Immature natural killer cell (primary cell): ENCODE measurements at regions not wholly inside any gene's neighbourhood (a gene's known extent, or its start where the extent isn't known, plus 50 kb on each side); places are given as distances from the start of the nearest gene placed in this dataset.
A peak's percentile ranks its signal among the peaks of the same experiment; 100 is the strongest.

Source experiments
- DNase-seq, 3 donors: peaks; one replicate each; pipeline ENCODE4 v3.0.0; 2022; ENCODE audit warnings: mixed read lengths in 1 of 3
- H3K27ac Mint-ChIP-seq, 6 donors: one replicate each; pipeline ENCODE4 v1.8.0; 2020; ENCODE audit warnings: mixed read lengths in 6 of 6, mild to moderate bottlenecking in 5 of 6, inconsistent platforms in 4 of 6, moderate library complexity in 3 of 6
- H3K27me3 Mint-ChIP-seq, 3 donors: one replicate each; pipeline ENCODE4 v1.8.0; 2020 to 2021; ENCODE audit warnings: low read depth in 3 of 3, mild to moderate bottlenecking in 3 of 3, mixed read lengths in 3 of 3, moderate library complexity in 3 of 3, inconsistent platforms in 1 of 3
- H3K36me3 Mint-ChIP-seq, 3 donors: one replicate each; pipeline ENCODE4 v1.8.0; 2020; ENCODE audit warnings: mixed read lengths in 3 of 3, inconsistent platforms in 2 of 3, mild to moderate bottlenecking in 2 of 3
- H3K4me1 Mint-ChIP-seq, 2 donors: one replicate each; pipeline ENCODE4 v1.8.0; 2020; ENCODE audit warnings: inconsistent platforms in 2 of 2, mild to moderate bottlenecking in 2 of 2, mixed read lengths in 2 of 2, moderate library complexity in 1 of 2
- H3K4me3 Mint-ChIP-seq, 5 donors: one replicate each; pipeline ENCODE4 v1.8.0; 2020; ENCODE audit warnings: mild to moderate bottlenecking in 5 of 5, mixed read lengths in 5 of 5, inconsistent platforms in 3 of 5, moderate library complexity in 3 of 5
- H3K9me3 Mint-ChIP-seq, 6 donors: one replicate each; pipeline ENCODE4 v1.8.0; 2020; ENCODE audit warnings: mild to moderate bottlenecking in 6 of 6, mixed read lengths in 6 of 6, inconsistent platforms in 4 of 6, moderate library complexity in 3 of 6

GRCh38 chr11:119537306-119538253 lies 114.6 kb upstream of the THY1 start:
- Mint-ChIP-seq H3K9me3 (no peaks in the 10 kb centered on the region), H3K27me3 (peaks cover 0 to 11% (median 4%) of the 10 kb centered on the region in 3 donors), H3K36me3 (no peaks in the 10 kb centered on the region), H3K27ac (no peak overlapping the region), H3K4me3 (no peak overlapping the region), H3K4me1 (no peaks in the 10 kb centered on the region)
- DNase-seq = no peak

DNA sequence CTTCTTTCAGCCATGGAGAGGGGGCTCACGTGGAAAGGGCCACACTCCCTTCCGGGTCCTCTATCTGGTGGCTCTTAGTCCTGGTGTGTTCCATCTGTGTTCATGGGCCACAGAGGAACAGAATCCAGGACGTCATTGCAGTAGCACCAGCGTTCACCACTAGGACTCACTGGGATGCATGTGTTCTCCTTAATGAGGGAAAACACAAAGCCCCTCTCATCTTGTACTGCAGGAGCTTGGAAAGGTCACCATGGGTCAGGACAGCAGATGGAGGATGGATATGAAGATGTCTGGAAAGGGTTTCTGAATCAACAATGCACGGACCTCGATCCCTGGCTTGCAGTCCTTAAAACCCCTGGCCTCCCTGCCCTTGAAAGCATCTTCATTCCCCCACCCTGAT lies 113.8 kb upstream of the THY1 start:
- H3K27ac Mint-ChIP-seq = no peak overlapping the region
- no peak for DNase-seq
- H3K36me3 Mint-ChIP-seq = no peaks in the 10 kb centered on the region
- H3K4me3 Mint-ChIP-seq = no peak overlapping the region
- no peaks in the 10 kb centered on the region for H3K4me1 Mint-ChIP-seq
- peaks cover 0 to 11% (median 4%) of the 10 kb centered on the region in 3 donors for H3K27me3 Mint-ChIP-seq
- no peaks in the 10 kb centered on the region for H3K9me3 Mint-ChIP-seq

GRCh38 chr11:119533921-119534736 lies 111.2 kb upstream of the THY1 start:
- no peak overlapping the region for H3K4me3 Mint-ChIP-seq
- H3K9me3 Mint-ChIP-seq = no peaks in the 10 kb centered on the region
- H3K4me1 Mint-ChIP-seq = no peaks in the 10 kb centered on the region
- H3K27ac Mint-ChIP-seq = no peak overlapping the region
- peaks cover 0 to 9% (median 8%) of the 10 kb centered on the region in 3 donors for H3K27me3 Mint-ChIP-seq
- no peaks in the 10 kb centered on the region for H3K36me3 Mint-ChIP-seq
- DNase-seq = peak in 2 of 3 donors; percentile 21 to 31

DNA sequence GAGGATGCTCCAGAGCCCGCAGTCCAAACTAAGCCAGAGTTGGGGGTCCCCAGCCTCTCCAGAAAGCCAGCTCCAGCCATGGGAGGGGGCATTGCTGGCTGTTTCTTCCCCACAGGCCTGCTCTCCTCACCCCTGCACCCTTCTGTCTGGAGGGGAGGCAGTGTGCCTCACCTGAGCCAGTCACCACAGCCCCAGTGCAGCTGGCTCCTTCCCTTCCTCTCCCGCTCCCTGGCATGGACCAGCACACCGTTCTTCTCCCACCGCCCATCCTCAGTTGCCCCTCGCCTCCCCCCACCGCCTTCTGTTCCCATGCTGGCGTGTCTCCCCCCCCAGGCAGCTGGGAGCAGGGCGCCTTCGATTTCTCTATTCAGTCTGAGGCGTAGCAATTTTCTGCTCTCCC lies 110.5 kb upstream of the THY1 start:
- no peaks in the 10 kb centered on the region for H3K4me1 Mint-ChIP-seq
- H3K9me3 Mint-ChIP-seq = no peaks in the 10 kb centered on the region
- DNase-seq = no peak
- no peak overlapping the region for H3K27ac Mint-ChIP-seq
- H3K36me3 Mint-ChIP-seq = no peaks in the 10 kb centered on the region
- peaks cover 0 to 9% (median 8%) of the 10 kb centered on the region in 3 donors for H3K27me3 Mint-ChIP-seq
- H3K4me3 Mint-ChIP-seq = no peak overlapping the region

GRCh38 chr11:119532551-119532950 lies 109.6 kb upstream of the THY1 start:
- Mint-ChIP-seq H3K4me1 (no peaks in the 10 kb centered on the region), H3K27ac (no peak overlapping the region), H3K27me3 (peaks cover 0 to 8% (median 6%) of the 10 kb centered on the region in 3 donors), H3K9me3 (no peaks in the 10 kb centered on the region), H3K36me3 (no peaks in the 10 kb centered on the region), H3K4me3 (no peak overlapping the region)
- DNase-seq = no peak

- Mint-ChIP-seq H3K36me3 (no peaks in the 10 kb centered on the region), H3K27ac (no peak overlapping the region), H3K27me3 (peaks cover 0 to 8% (median 4%) of the 10 kb centered on the region in 3 donors), H3K4me3 (no peak overlapping the region), H3K4me1 (no peaks in the 10 kb centered on the region), H3K9me3 (no peaks in the 10 kb centered on the region)
- no peak for DNase-seq
Measured at GRCh38 chr11:119531623-119532022, 108.7 kb upstream of the THY1 start.

- DNase-seq = no peak
- Mint-ChIP-seq H3K4me3 (no peak overlapping the region), H3K9me3 (no peaks in the 10 kb centered on the region), H3K27ac (no peak overlapping the region), H3K36me3 (no peaks in the 10 kb centered on the region), H3K4me1 (no peaks in the 10 kb centered on the region), H3K27me3 (peaks cover 0 to 7% (median 4%) of the 10 kb centered on the region in 3 donors)
Measured at GRCh38 chr11:119531056-119531455, 108.1 kb upstream of the THY1 start.

- no peak for DNase-seq
- no peak overlapping the region for H3K4me3 Mint-ChIP-seq
- H3K27ac Mint-ChIP-seq = no peak overlapping the region
- H3K27me3 Mint-ChIP-seq = peaks cover 0 to 3% (median 2%) of the 10 kb centered on the region in 3 donors
- H3K4me1 Mint-ChIP-seq = no peaks in the 10 kb centered on the region
- H3K9me3 Mint-ChIP-seq = no peaks in the 10 kb centered on the region
- H3K36me3 Mint-ChIP-seq = no peaks in the 10 kb centered on the region
Measured at GRCh38 chr11:119530509-119530908, 107.5 kb upstream of the THY1 start.

GRCh38 chr11:119529936-119530335 lies 107.0 kb upstream of the THY1 start:
- Mint-ChIP-seq H3K4me3 (no peak overlapping the region), H3K27me3 (peaks cover 0 to 3% (median 2%) of the 10 kb centered on the region in 3 donors), H3K4me1 (no peaks in the 10 kb centered on the region), H3K27ac (no peak overlapping the region), H3K9me3 (no peaks in the 10 kb centered on the region), H3K36me3 (no peaks in the 10 kb centered on the region)
- no peak for DNase-seq

GRCh38 chr11:119529063-119529845 lies 106.3 kb upstream of the THY1 start:
- DNase-seq = no peak
- H3K4me1 Mint-ChIP-seq = no peaks in the 10 kb centered on the region
- no peaks in the 10 kb centered on the region for H3K9me3 Mint-ChIP-seq
- H3K27ac Mint-ChIP-seq = no peak overlapping the region
- H3K4me3 Mint-ChIP-seq = no peak overlapping the region
- no peaks in the 10 kb centered on the region for H3K36me3 Mint-ChIP-seq
- peaks cover 0 to 3% (median 2%) of the 10 kb centered on the region in 3 donors for H3K27me3 Mint-ChIP-seq

DNA sequence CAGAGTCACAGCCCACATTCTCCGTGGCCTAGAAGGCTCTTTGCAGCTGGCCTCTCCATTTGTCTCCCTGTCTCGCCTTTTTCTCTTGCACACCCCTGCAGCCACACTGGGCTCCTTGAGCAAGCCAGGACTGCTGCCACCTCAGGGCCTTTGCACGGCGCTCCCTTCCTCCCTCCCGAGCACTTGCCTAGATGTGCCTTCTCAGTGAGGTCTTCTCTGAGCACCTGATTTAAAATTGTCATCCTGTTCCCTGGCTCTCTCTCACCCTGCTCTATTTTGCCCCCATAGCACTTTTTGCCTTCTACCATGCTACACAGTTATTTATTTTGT lies 102.9 kb upstream of the THY1 start:
- no peak overlapping the region for H3K4me3 Mint-ChIP-seq
- no peaks in the 10 kb centered on the region for H3K36me3 Mint-ChIP-seq
- no peaks in the 10 kb centered on the region for H3K9me3 Mint-ChIP-seq

GRCh38 chr11:119525180-119525866 lies 102.4 kb upstream of the THY1 start:
- Mint-ChIP-seq H3K36me3 (no peaks in the 10 kb centered on the region), H3K27me3 (peaks cover 0 to 5% (median 2%) of the 10 kb centered on the region in 3 donors), H3K27ac (no peak overlapping the region), H3K9me3 (no peaks in the 10 kb centered on the region), H3K4me3 (no peak overlapping the region), H3K4me1 (no peaks in the 10 kb centered on the region)
- no peak for DNase-seq

More for the DNA sequence above, 102.9 kb upstream of the THY1 start:
- Mint-ChIP-seq H3K27me3 (peaks cover 0 to 5% (median 2%) of the 10 kb centered on the region in 3 donors), H3K27ac (no peak overlapping the region), H3K4me1 (no peaks in the 10 kb centered on the region)
- no peak for DNase-seq

GRCh38 chr11:119523539-119524157 lies 100.7 kb upstream of the THY1 start:
- Mint-ChIP-seq H3K27me3 (peaks cover 0 to 4% (median 2%) of the 10 kb centered on the region in 3 donors), H3K36me3 (no peaks in the 10 kb centered on the region), H3K4me3 (no peak overlapping the region), H3K4me1 (no peaks in the 10 kb centered on the region), H3K27ac (no peak overlapping the region), H3K9me3 (no peaks in the 10 kb centered on the region)
- DNase-seq = no peak
